HCT116 (cell line): ENCODE measurements at regions not wholly inside any gene's neighbourhood (a gene's known extent, or its start where the extent isn't known, plus 50 kb on each side); places are given as distances from the start of the nearest gene placed in this dataset.

Source experiments
- EGR1 ChIP-seq: IDR thresholded peaks from 2 replicates; pipeline ENCODE4 v1.6.1; 2012; ENCODE audit warnings: low read depth
- JUND ChIP-seq: IDR thresholded peaks from 2 replicates; pipeline ENCODE4 v1.6.1; 2012
- POLR2A ChIP-seq: IDR thresholded peaks from 2 replicates; pipeline ENCODE4 v1.7.0; 2011; ENCODE audit warnings: borderline replicate concordance; ENCODE audit not compliant: insufficient read depth, insufficient read length; ENCODE audit errors: extremely low read depth
- SIN3A ChIP-seq: IDR thresholded peaks from 2 replicates; pipeline ENCODE4 v1.6.1; 2012; ENCODE audit warnings: low read depth
- SP1 ChIP-seq: IDR thresholded peaks from 2 replicates; pipeline ENCODE4 v1.6.1; 2012; ENCODE audit warnings: low read depth
- ZFX ChIP-seq: fragments of 450-650 bp; IDR thresholded peaks from 2 replicates; pipeline ENCODE4 v1.6.1; 2017
- TF ChIP-seq, protein P1 (sequence below), 3 experiments: fragments of 200-600 bp in 1 of 3; sonication (generic) in 1 of 3; IDR thresholded peaks in 2 of 3; conservative IDR thresholded peaks in 1 of 3; 2 replicates each; pipeline ENCODE4 v1.5.1; 2012 to 2017; ENCODE audit warnings: low read depth in 2 of 3, low read length in 2 of 3, antibody characterized with exemption in 1 of 3, borderline replicate concordance in 1 of 3, control low read depth in 1 of 3, mild to moderate bottlenecking in 1 of 3, mixed read lengths in 1 of 3, mixed run types in 1 of 3, moderate library complexity in 1 of 3; ENCODE audit not compliant: insufficient read depth in 1 of 3
- TF ChIP-seq, protein P2 (sequence below): IDR thresholded peaks from 2 replicates; pipeline ENCODE4 v1.6.1; 2012

DNA sequence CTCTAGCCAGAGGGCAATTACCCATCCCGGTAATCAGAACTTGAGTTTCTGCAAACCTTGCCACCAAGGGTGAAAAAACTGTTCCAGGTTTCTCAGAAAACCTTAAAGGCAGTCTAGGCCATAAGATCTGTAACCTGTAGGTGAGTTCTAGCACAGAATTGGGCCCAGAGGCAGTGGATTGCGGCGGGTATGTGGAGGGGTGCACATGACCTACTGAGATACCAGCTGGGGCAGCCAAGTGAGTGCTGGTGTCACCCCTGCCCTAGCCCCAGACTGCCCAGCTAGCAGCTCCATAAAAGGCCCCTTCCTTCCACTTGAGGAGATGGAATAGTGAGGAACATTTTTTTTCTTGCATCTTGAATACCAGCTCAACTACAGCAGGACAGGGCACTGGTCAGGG is 176.7 kb downstream of the SMARCA1 start:
- TF ChIP-seq, protein P1, sequence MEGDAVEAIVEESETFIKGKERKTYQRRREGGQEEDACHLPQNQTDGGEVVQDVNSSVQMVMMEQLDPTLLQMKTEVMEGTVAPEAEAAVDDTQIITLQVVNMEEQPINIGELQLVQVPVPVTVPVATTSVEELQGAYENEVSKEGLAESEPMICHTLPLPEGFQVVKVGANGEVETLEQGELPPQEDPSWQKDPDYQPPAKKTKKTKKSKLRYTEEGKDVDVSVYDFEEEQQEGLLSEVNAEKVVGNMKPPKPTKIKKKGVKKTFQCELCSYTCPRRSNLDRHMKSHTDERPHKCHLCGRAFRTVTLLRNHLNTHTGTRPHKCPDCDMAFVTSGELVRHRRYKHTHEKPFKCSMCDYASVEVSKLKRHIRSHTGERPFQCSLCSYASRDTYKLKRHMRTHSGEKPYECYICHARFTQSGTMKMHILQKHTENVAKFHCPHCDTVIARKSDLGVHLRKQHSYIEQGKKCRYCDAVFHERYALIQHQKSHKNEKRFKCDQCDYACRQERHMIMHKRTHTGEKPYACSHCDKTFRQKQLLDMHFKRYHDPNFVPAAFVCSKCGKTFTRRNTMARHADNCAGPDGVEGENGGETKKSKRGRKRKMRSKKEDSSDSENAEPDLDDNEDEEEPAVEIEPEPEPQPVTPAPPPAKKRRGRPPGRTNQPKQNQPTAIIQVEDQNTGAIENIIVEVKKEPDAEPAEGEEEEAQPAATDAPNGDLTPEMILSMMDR (IDR thresholded peaks at IDR 0.05 in 2 of 3, conservative IDR thresholded peaks at IDR 0.05 in 1 of 3; ENCODE audit: borderline replicate concordance in 1 of 3, insufficient read depth in 1 of 3, low read depth in 2 of 3, low read length in 2 of 3): no peak
- TF ChIP-seq, protein P2, sequence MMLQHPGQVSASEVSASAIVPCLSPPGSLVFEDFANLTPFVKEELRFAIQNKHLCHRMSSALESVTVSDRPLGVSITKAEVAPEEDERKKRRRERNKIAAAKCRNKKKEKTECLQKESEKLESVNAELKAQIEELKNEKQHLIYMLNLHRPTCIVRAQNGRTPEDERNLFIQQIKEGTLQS: no peak
- TF ChIP-seq JUND: no peak
- no peak for TF ChIP-seq SP1
- TF ChIP-seq POLR2A: no peak
- no peak for TF ChIP-seq ZFX
- no peak for TF ChIP-seq SIN3A
- TF ChIP-seq EGR1: no peak
